IMR-90 (cell line): ENCODE measurements at regions not wholly inside any gene's neighbourhood (a gene's known extent, or its start where the extent isn't known, plus 50 kb on each side); places are given as distances from the start of the nearest gene placed in this dataset.

Source experiments
- ATAC-seq: fragments of 200-7000 bp; cut with Tn5 transposase; 2 replicates; pipeline ENCODE4 v1.9.1; 2020; ENCODE audit warnings: low read depth, mild to moderate bottlenecking, moderate library complexity
- BruUV-seq: library from RNA; stranded (reverse); fragments of 400-500 nt; replicated peaks from 2 replicates; lab custom pipeline; 2021; lab: Mats Ljungman, UMichigan
- CTCF ChIA-PET: fragments of 300-600 bp; formaldehyde crosslinking; extraction: SDS; loops from one replicate; lab custom pipeline; 2021; ENCODE audit warnings: antibody characterized with exemption; lab: Yijun Ruan, JAX
- POLR2A ChIA-PET: fragments of 300-600 bp; sonication (Branson Sonifier 250); formaldehyde crosslinking; loops from one replicate; lab custom pipeline; 2022; ENCODE audit warnings: antibody characterized with exemption; ENCODE audit not compliant: unreplicated experiment; lab: Charles Lee
- DNase-seq: peaks from one replicate; pipeline ENCODE4 v3.0.0; 2013
- H2AFZ ChIP-seq: replicated peaks from 2 replicates; pipeline ENCODE3; 2013; ENCODE audit warnings: low read length, mild to moderate bottlenecking; ENCODE audit not compliant: poor library complexity
- H2AK5ac ChIP-seq: 2 replicates; pipeline ENCODE4 v1.6.1; 2013; ENCODE audit warnings: low read depth, low read length, inconsistent platforms
- H2AK9ac ChIP-seq: replicated peaks from 2 replicates; pipeline ENCODE3; 2013; ENCODE audit warnings: mild to moderate bottlenecking, low read depth, low read length, moderate library complexity; ENCODE audit not compliant: poor library complexity
- H2BK120ac ChIP-seq: 2 replicates; pipeline ENCODE4 v1.6.1; 2013; ENCODE audit warnings: low read depth, low read length, inconsistent platforms
- H2BK15ac ChIP-seq: 3 replicates; pipeline ENCODE4 v1.6.1; 2013; ENCODE audit warnings: low read depth, low read length, inconsistent platforms
- H2BK20ac ChIP-seq: 2 replicates; pipeline ENCODE4 v1.6.1; 2013; ENCODE audit warnings: low read depth, mild to moderate bottlenecking, inconsistent platforms, low read length, moderate library complexity
- H2BK5ac ChIP-seq: 2 replicates; pipeline ENCODE4 v1.6.1; 2013; ENCODE audit warnings: mild to moderate bottlenecking, low read depth, low read length, inconsistent platforms; ENCODE audit not compliant: poor library complexity, severe bottlenecking
- H3K14ac ChIP-seq: replicated peaks from 2 replicates; pipeline ENCODE4 v1.6.1; 2013; ENCODE audit warnings: low read depth, low read length, inconsistent platforms
- H3K18ac ChIP-seq: 2 replicates; pipeline ENCODE4 v1.6.1; 2013; ENCODE audit warnings: low read depth, low read length, control low read depth
- H3K23ac ChIP-seq: 2 replicates; pipeline ENCODE4 v1.6.1; 2013; ENCODE audit warnings: low read depth, low read length, inconsistent platforms
- H3K27ac ChIP-seq: 2 replicates; pipeline ENCODE4 v1.5.1; 2013; ENCODE audit warnings: mild to moderate bottlenecking, control low read depth, low read length; ENCODE audit not compliant: insufficient read depth
- H3K27me3 ChIP-seq: 2 replicates; pipeline ENCODE4 v1.6.1; 2013; ENCODE audit warnings: low read length; ENCODE audit not compliant: control insufficient read depth, insufficient read depth
- H3K36me3 ChIP-seq: 2 replicates; pipeline ENCODE4 v1.6.1; 2013; ENCODE audit warnings: low read length, mixed read lengths; ENCODE audit not compliant: control insufficient read depth, insufficient read depth
- H3K4ac ChIP-seq: 2 replicates; pipeline ENCODE4 v1.6.1; 2013; ENCODE audit warnings: low read depth, low read length, inconsistent platforms
- H3K4me1 ChIP-seq: 2 replicates; pipeline ENCODE4 v1.6.1; 2013; ENCODE audit warnings: low read length, mixed read lengths; ENCODE audit not compliant: control insufficient read depth, insufficient read depth
- H3K4me2 ChIP-seq: 2 replicates; pipeline ENCODE4 v1.6.1; 2013; ENCODE audit warnings: low read depth, mild to moderate bottlenecking, control low read depth, low read length, moderate library complexity
- H3K4me3 ChIP-seq: 2 replicates; pipeline ENCODE4 v1.5.1; 2013; ENCODE audit warnings: low read depth, mild to moderate bottlenecking, control low read depth, low read length, moderate library complexity; ENCODE audit not compliant: insufficient read depth
- H3K56ac ChIP-seq: 2 replicates; pipeline ENCODE4 v1.6.1; 2013; ENCODE audit warnings: low read length, inconsistent platforms; ENCODE audit not compliant: insufficient read depth; ENCODE audit errors: extremely low read depth
- H3K79me1 ChIP-seq, 2 experiments: 2 replicates each; pipeline ENCODE4 v1.6.1; 2013; ENCODE audit warnings: low read length in 2 of 2, inconsistent platforms in 1 of 2, low read depth in 1 of 2
- H3K9ac ChIP-seq: 2 replicates; pipeline ENCODE4 v1.6.1; 2013; ENCODE audit warnings: low read depth, low read length, control low read depth
- H3K9me1 ChIP-seq: 2 replicates; pipeline ENCODE4 v1.6.1; 2013; ENCODE audit warnings: low read length, inconsistent platforms; ENCODE audit not compliant: insufficient read depth
- H3K9me3 ChIP-seq: 2 replicates; pipeline ENCODE4 v1.6.1; 2013; ENCODE audit warnings: low read length; ENCODE audit not compliant: control insufficient read depth, insufficient read depth
- H4K20me1 ChIP-seq: 2 replicates; pipeline ENCODE4 v1.6.1; 2013; ENCODE audit warnings: low read length, inconsistent platforms; ENCODE audit not compliant: insufficient read depth
- H4K5ac ChIP-seq: 2 replicates; pipeline ENCODE4 v1.6.1; 2013; ENCODE audit warnings: mild to moderate bottlenecking, low read depth, low read length, control low read depth
- H4K8ac ChIP-seq, 2 experiments: 2 replicates each; pipeline ENCODE4 v1.6.1; 2013; ENCODE audit warnings: low read depth in 2 of 2, low read length in 2 of 2, control low read depth in 1 of 2, inconsistent platforms in 1 of 2
- H4K91ac ChIP-seq: 2 replicates; pipeline ENCODE4 v1.6.1; 2013; ENCODE audit warnings: low read depth, low read length, inconsistent platforms; ENCODE audit not compliant: insufficient read depth
- CHD1 ChIP-seq: IDR thresholded peaks from 2 replicates; pipeline ENCODE4 v1.6.1; 2012; ENCODE audit warnings: low read depth, low read length, improper control_type of control experiment
- FOS ChIP-seq: fragments of 150-350 bp; IDR thresholded peaks from 2 replicates; pipeline ENCODE4 v1.6.1; 2016; ENCODE audit warnings: low read depth, low read length
- MAZ ChIP-seq: IDR thresholded peaks from 2 replicates; pipeline ENCODE4 v1.6.1; 2012; ENCODE audit warnings: low read depth, mild to moderate bottlenecking, low read length, improper control_type of control experiment, moderate library complexity, borderline replicate concordance
- MXI1 ChIP-seq: IDR thresholded peaks from 2 replicates; pipeline ENCODE4 v1.6.1; 2012; ENCODE audit warnings: low read depth, mild to moderate bottlenecking, low read length, moderate library complexity, borderline replicate concordance
- NFE2L2 ChIP-seq: fragments of 150-350 bp; IDR thresholded peaks from 2 replicates; pipeline ENCODE4 v1.6.1; 2016; ENCODE audit warnings: low read depth, mild to moderate bottlenecking, low read length
- POLR2A ChIP-seq: IDR thresholded peaks from 2 replicates; pipeline ENCODE4 v1.6.1; 2012; ENCODE audit warnings: mild to moderate bottlenecking, low read depth, low read length
- RAD21 ChIP-seq: IDR thresholded peaks from 2 replicates; pipeline ENCODE4 v1.6.1; 2012; ENCODE audit warnings: low read length, improper control_type of control experiment
- RFX5 ChIP-seq: IDR thresholded peaks from 2 replicates; pipeline ENCODE4 v1.8.0; 2012; ENCODE audit warnings: low read depth, mild to moderate bottlenecking, low read length, moderate library complexity
- WGBS, 2 experiments: methylation state at CpG; one replicate each; pipeline versions ENCODE4 v1.1.5 to v1.1.7; 2013; ENCODE audit warnings: missing lambda C conversion rate in 2 of 2; ENCODE audit not compliant: insufficient read length in 1 of 2; ENCODE audit errors: extremely low coverage in 2 of 2; 5-methylcytosine and 5-hydroxymethylcytosine counted together
- dilution Hi-C: fragments of 300-500 bp; cut with HindIII; formaldehyde crosslinking; loops from one replicate; pipeline ENCODE4 v1.14.3; 2018; ENCODE audit warnings: low sequenced_read_pairs; ENCODE audit not compliant: unreplicated experiment
- in situ Hi-C: fragments of 300-500 bp; cut with MboI; formaldehyde crosslinking; loops from 3 replicates; pipeline ENCODE4 v1.14.3; 2019; ENCODE audit warnings: low sequenced_read_pairs, inconsistent platforms, mixed read lengths
- intact Hi-C: fragments of 100-400 bp; cut with micrococcal nuclease; formaldehyde crosslinking; loops from 2 replicates; pipeline ENCODE4 v1.10.0; 2022
- TF ChIP-seq, protein P1 (sequence below): fragments of 150-350 bp; IDR thresholded peaks from 2 replicates; pipeline ENCODE4 v1.6.1; 2016; ENCODE audit warnings: low read depth, mild to moderate bottlenecking, low read length, moderate library complexity, borderline replicate concordance

DNA sequence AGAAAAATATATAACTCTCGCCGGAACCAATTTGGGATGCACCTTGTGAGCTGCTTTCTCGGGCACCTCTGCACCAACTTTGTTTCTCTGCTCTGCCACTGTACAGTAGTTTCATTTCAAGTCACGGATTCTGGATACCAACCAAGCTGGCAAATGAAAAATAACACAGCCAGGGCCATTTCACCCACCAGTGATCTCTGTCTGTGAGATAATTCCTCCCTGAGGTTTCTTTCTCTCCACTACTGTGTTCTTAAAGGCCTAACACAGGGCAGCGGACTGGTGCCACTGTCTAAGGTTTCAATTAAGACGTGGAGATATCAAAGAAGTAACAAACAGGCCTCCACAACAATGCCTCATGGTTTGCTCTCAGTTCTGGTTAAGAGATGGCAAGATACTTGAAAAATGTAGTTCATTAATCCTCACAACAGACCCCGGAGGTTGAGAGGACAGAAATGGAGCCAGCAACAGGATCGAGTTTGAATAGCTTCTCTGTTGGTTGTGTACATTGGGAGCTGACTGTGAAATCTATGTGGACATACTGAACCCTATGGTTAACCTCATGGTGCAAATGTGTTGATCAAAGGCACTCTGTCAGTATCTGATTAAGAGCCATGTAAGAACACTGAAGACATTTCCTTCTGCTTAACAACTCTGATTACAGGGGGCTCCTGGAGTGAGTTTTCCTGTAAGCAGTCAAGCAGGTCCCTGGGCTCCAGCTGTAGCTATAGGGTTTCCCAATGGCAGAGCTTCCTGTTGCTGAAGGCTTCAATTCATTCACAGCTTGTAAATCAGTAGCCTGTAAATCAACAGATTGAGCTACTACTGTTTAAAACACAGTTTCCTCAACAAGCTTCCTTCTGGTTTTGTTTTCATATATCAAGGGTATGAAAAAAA is 470.5 kb downstream of the EPHA3 start (continued):
- no peak for TF ChIP-seq MAZ

- no peak overlapping the region for H2BK5ac ChIP-seq
- dilution Hi-C loops (no loop called here), in situ Hi-C loops (no loop called here)
These were observed 473.4 kb downstream of the EPHA3 start for GRCh38 chr3:89580859-89581258.

More at GRCh38 chr3:89580859-89581258, 473.4 kb downstream of the EPHA3 start:
- no peak overlapping the region for H3K14ac ChIP-seq
- no peaks in the 10 kb centered on the region for H3K9me3 ChIP-seq
- CTCF ChIA-PET, result no interaction called here
- H3K4ac ChIP-seq, result no peak overlapping the region
- no peak overlapping the region for H4K91ac ChIP-seq
- no peak overlapping the region for H3K18ac ChIP-seq
- DNase-seq, result no peak
- no peak overlapping the region for H2BK120ac ChIP-seq
- H2AFZ ChIP-seq, result no peak overlapping the region
- H4K8ac ChIP-seq, result no peak overlapping the region
- H3K9ac ChIP-seq, result no peak overlapping the region
- no CpG with 5 or more reads among the region's 3 CpGs for WGBS, 2 experiments
- no peak overlapping the region for H2BK20ac ChIP-seq
- no peak overlapping the region for H3K23ac ChIP-seq
- no peak overlapping the region for H3K4me2 ChIP-seq
- no peaks in the 10 kb centered on the region for H3K9me1 ChIP-seq
- H3K36me3 ChIP-seq, result no peaks in the 10 kb centered on the region
- TF ChIP-seq RAD21, result no peak
- TF ChIP-seq MXI1, result no peak
- no peak for TF ChIP-seq NFE2L2
- TF ChIP-seq POLR2A, result no peak
- no peak for TF ChIP-seq CHD1
- no peak for TF ChIP-seq FOS
- no peak for TF ChIP-seq RFX5
- TF ChIP-seq, protein P1, sequence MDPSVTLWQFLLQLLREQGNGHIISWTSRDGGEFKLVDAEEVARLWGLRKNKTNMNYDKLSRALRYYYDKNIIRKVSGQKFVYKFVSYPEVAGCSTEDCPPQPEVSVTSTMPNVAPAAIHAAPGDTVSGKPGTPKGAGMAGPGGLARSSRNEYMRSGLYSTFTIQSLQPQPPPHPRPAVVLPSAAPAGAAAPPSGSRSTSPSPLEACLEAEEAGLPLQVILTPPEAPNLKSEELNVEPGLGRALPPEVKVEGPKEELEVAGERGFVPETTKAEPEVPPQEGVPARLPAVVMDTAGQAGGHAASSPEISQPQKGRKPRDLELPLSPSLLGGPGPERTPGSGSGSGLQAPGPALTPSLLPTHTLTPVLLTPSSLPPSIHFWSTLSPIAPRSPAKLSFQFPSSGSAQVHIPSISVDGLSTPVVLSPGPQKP, result no peak
- H3K4me1 ChIP-seq, result no peaks in the 10 kb centered on the region
- intact Hi-C loops, result no loop called here
- no peaks in the 10 kb centered on the region for H3K27me3 ChIP-seq
- no peak for ATAC-seq
- H2BK15ac ChIP-seq, result no peak overlapping the region
- H2AK9ac ChIP-seq, result no peak overlapping the region
- no peak overlapping the region for H3K56ac ChIP-seq
- POLR2A ChIA-PET, result no interaction called here
- no peak overlapping the region for H3K27ac ChIP-seq
- no peaks in the 10 kb centered on the region for H3K79me1 ChIP-seq
- no peak overlapping the region for H2AK5ac ChIP-seq
- no TSS peak for BruUV-seq
- H4K20me1 ChIP-seq, result no peaks in the 10 kb centered on the region
- H3K4me3 ChIP-seq, result no peak overlapping the region
- no peak overlapping the region for H4K5ac ChIP-seq
